ENCODE measurements at regions not wholly inside any gene's neighbourhood (a gene's known extent, or its start where the extent isn't known, plus 50 kb on each side); places are given as distances from the start of the nearest gene placed in this dataset.

GRCh38 chr7:13322126-13322525 lies 634.7 kb downstream of the ARL4A start:
- ChIA-PET POLR2A (no interaction called here), CTCF (no interaction called here)
- H3K79me2 ChIP-seq (ENCODE audit: control insufficient read depth, insufficient read depth, low read length) = no peaks in the 10 kb centered on the region
- no peaks in the 10 kb centered on the region for H3K9me3 Mint-ChIP-seq (ENCODE audit: insufficient read depth)
- H3K4me1 Mint-ChIP-seq = no peaks in the 10 kb centered on the region
- no peak overlapping the region for H3K4me3 ChIP-seq (ENCODE audit: control extremely low read depth in 1 of 5, extremely low read depth in 1 of 5, insufficient read depth in 1 of 5, low read depth in 2 of 5, low read length in 4 of 5)
- DNase-seq (no peak), ATAC-seq (ENCODE audit: low read depth) (no peak)
- H3K36me3 ChIP-seq (replicated peaks in 1 of 2; ENCODE audit: control extremely low read depth in 1 of 2, control insufficient read depth in 1 of 2, extremely low read depth in 1 of 2, insufficient read depth in 2 of 2, low read length in 1 of 2) = no peaks in the 10 kb centered on the region
- no peaks in the 10 kb centered on the region for H3K4me1 ChIP-seq (ENCODE audit: control insufficient read depth in 2 of 2, insufficient read depth in 2 of 2, low read length in 2 of 2)
- H4K20me1 ChIP-seq (ENCODE audit: control insufficient read depth, insufficient read depth, low read length, poor library complexity, severe bottlenecking) = no peaks in the 10 kb centered on the region
- H3K27me3 Mint-ChIP-seq = no peaks in the 10 kb centered on the region
- H3K27me3 ChIP-seq (replicated peaks in 1 of 4; ENCODE audit: control extremely low read depth in 1 of 4, control insufficient read depth in 3 of 4, insufficient read depth in 4 of 4, low read length in 3 of 4) = no peaks in the 10 kb centered on the region
- H3K9me3 ChIP-seq (ENCODE audit: control extremely low read depth in 1 of 3, control insufficient read depth in 2 of 3, insufficient read depth in 1 of 3, low read length in 2 of 3) = no peaks in the 10 kb centered on the region
- no peak overlapping the region for H3K27ac ChIP-seq (ENCODE audit: low read length in 2 of 2)
- no peak overlapping the region for H2AFZ ChIP-seq (ENCODE audit: insufficient read depth, low read depth, low read length, poor library complexity, severe bottlenecking)
- no peak for TF ChIP-seq EZH2 (IDR thresholded peaks at IDR 0.05; ENCODE audit: borderline replicate concordance, insufficient read depth, low read depth, low read length, poor library complexity, severe bottlenecking)
- TF ChIP-seq, protein P1, sequence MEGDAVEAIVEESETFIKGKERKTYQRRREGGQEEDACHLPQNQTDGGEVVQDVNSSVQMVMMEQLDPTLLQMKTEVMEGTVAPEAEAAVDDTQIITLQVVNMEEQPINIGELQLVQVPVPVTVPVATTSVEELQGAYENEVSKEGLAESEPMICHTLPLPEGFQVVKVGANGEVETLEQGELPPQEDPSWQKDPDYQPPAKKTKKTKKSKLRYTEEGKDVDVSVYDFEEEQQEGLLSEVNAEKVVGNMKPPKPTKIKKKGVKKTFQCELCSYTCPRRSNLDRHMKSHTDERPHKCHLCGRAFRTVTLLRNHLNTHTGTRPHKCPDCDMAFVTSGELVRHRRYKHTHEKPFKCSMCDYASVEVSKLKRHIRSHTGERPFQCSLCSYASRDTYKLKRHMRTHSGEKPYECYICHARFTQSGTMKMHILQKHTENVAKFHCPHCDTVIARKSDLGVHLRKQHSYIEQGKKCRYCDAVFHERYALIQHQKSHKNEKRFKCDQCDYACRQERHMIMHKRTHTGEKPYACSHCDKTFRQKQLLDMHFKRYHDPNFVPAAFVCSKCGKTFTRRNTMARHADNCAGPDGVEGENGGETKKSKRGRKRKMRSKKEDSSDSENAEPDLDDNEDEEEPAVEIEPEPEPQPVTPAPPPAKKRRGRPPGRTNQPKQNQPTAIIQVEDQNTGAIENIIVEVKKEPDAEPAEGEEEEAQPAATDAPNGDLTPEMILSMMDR (IDR thresholded peaks at IDR 0.05) = no peak
- no peak overlapping the region for H3K27ac Mint-ChIP-seq
- H3K9ac ChIP-seq (ENCODE audit: low read length) = no peak overlapping the region
- no CpG with 5 or more reads among the region's 5 CpGs for WGBS (ENCODE audit: insufficient coverage)
- no peak overlapping the region for H3K4me2 ChIP-seq (replicated peaks; ENCODE audit: low read depth, low read length, poor library complexity, severe bottlenecking)
- H3K4me3 Mint-ChIP-seq = no peak overlapping the region
- intact Hi-C loops (cut with micrococcal nuclease) = no loop called here

- H3K36me3 ChIP-seq (replicated peaks in 1 of 2; ENCODE audit: control extremely low read depth in 1 of 2, control insufficient read depth in 1 of 2, extremely low read depth in 1 of 2, insufficient read depth in 2 of 2, low read length in 1 of 2) = no peaks in the 10 kb centered on the region
- no peak overlapping the region for H3K27ac Mint-ChIP-seq
- no peak overlapping the region for H3K4me3 ChIP-seq (ENCODE audit: control extremely low read depth in 1 of 5, extremely low read depth in 1 of 5, insufficient read depth in 1 of 5, low read depth in 2 of 5, low read length in 4 of 5)
- CTCF ChIA-PET = no interaction called here
- DNase-seq = no peak
- no peaks in the 10 kb centered on the region for H3K79me2 ChIP-seq (ENCODE audit: control insufficient read depth, insufficient read depth, low read length)
- H4K20me1 ChIP-seq (ENCODE audit: control insufficient read depth, insufficient read depth, low read length, poor library complexity, severe bottlenecking) = no peaks in the 10 kb centered on the region
- H3K9me3 Mint-ChIP-seq (ENCODE audit: insufficient read depth) = peaks cover 2% of the 10 kb centered on the region
- POLR2A ChIA-PET = no interaction called here
- no peak for TF ChIP-seq EZH2 (IDR thresholded peaks at IDR 0.05; ENCODE audit: borderline replicate concordance, insufficient read depth, low read depth, low read length, poor library complexity, severe bottlenecking)
- TF ChIP-seq, protein P1 (IDR thresholded peaks at IDR 0.05) = no peak
- ATAC-seq (ENCODE audit: low read depth) = no peak
- no peak overlapping the region for H2AFZ ChIP-seq (ENCODE audit: insufficient read depth, low read depth, low read length, poor library complexity, severe bottlenecking)
- no peak overlapping the region for H3K27ac ChIP-seq (ENCODE audit: low read length in 2 of 2)
- H3K4me3 Mint-ChIP-seq = no peak overlapping the region
- intact Hi-C loops (cut with micrococcal nuclease) = no loop called here
- no peaks in the 10 kb centered on the region for H3K27me3 Mint-ChIP-seq
- H3K27me3 ChIP-seq (replicated peaks in 1 of 4; ENCODE audit: control extremely low read depth in 1 of 4, control insufficient read depth in 3 of 4, insufficient read depth in 4 of 4, low read length in 3 of 4) = no peaks in the 10 kb centered on the region
- H3K9me3 ChIP-seq (ENCODE audit: control extremely low read depth in 1 of 3, control insufficient read depth in 2 of 3, insufficient read depth in 1 of 3, low read length in 2 of 3) = no peaks in the 10 kb centered on the region
- H3K4me2 ChIP-seq (replicated peaks; ENCODE audit: low read depth, low read length, poor library complexity, severe bottlenecking) = no peak overlapping the region
- no peak overlapping the region for H3K9ac ChIP-seq (ENCODE audit: low read length)
- H3K4me1 Mint-ChIP-seq = no peaks in the 10 kb centered on the region
- 100% methylated on average over 1 of the region's 1 CpG for WGBS (ENCODE audit: insufficient coverage)
- no peaks in the 10 kb centered on the region for H3K4me1 ChIP-seq (ENCODE audit: control insufficient read depth in 2 of 2, insufficient read depth in 2 of 2, low read length in 2 of 2)
Observed at GRCh38 chr7:13327669-13328068, 640.2 kb downstream of the ARL4A start.
